DND-41 (cell line): ENCODE measurements at regions not wholly inside any gene's neighbourhood (a gene's known extent, or its start where the extent isn't known, plus 50 kb on each side); places are given as distances from the start of the nearest gene placed in this dataset.

Experiments used
- CTCF ChIP-seq: IDR thresholded peaks from 2 replicates; pipeline ENCODE4 v1.5.1; 2012; ENCODE audit warnings: borderline replicate concordance, low read length, moderate library complexity, mild to moderate bottlenecking; ENCODE audit not compliant: poor library complexity, severe bottlenecking; ENCODE audit errors: extremely low read depth
- EZH2 ChIP-seq: IDR thresholded peaks from 3 replicates; pipeline ENCODE4 v1.6.1; 2012; ENCODE audit warnings: borderline replicate concordance, low read depth, mild to moderate bottlenecking, moderate library complexity, low read length, inconsistent platforms; ENCODE audit not compliant: severe bottlenecking

- no peak for TF ChIP-seq CTCF
- no peak for TF ChIP-seq EZH2
These were observed 175.0 kb downstream of the URI1 start for GRCh38 chr19:30116984-30117555.
